Suprapubic skin (tissue), 4 donors: ENCODE measurements at regions not wholly inside any gene's neighbourhood (a gene's known extent, or its start where the extent isn't known, plus 50 kb on each side); places are given as distances from the start of the nearest gene placed in this dataset.
"Not testable (repeated sequence)": the region's sequence is repeated elsewhere in the genome, so short reads cannot be mapped to it uniquely, and the experiment has no call there.

ENCODE experiments used
- CTCF ChIP-seq, 2 donors: fragments of 200-600 bp in 1 of 2; fragments of 450-650 bp in 1 of 2; sonication (generic) in 1 of 2; IDR thresholded peaks; one replicate each; pipeline ENCODE4 v1.5.1; 2016 to 2019; ENCODE audit warnings: antibody characterized with exemption in 2 of 2, mild to moderate bottlenecking in 1 of 2, moderate library complexity in 1 of 2
- EP300 ChIP-seq: sonication (generic); formaldehyde crosslinking; IDR thresholded peaks from one replicate; pipeline ENCODE4 v1.6.1; 2017; ENCODE audit warnings: antibody characterized with exemption
- POLR2A ChIP-seq, 2 donors: fragments of 450-650 bp; IDR thresholded peaks; one replicate each; pipeline ENCODE4 v1.6.1; 2017; ENCODE audit warnings: antibody characterized with exemption in 2 of 2, mild to moderate bottlenecking in 2 of 2, moderate library complexity in 2 of 2
- POLR2AphosphoS5 ChIP-seq, 3 donors: sonication (generic); formaldehyde crosslinking; IDR thresholded peaks; one replicate each; pipeline ENCODE4 v1.6.1; 2017; ENCODE audit warnings: antibody characterized with exemption in 3 of 3

- TF ChIP-seq CTCF (IDR thresholded peaks at IDR 0.05); POLR2A (IDR thresholded peaks at IDR 0.05); POLR2AphosphoS5 (IDR thresholded peaks at IDR 0.05); EP300: not testable (repeated sequence)
Observed at GRCh38 chr9:6103911-6104310, 88.5 kb upstream of the RANBP6 start.
